MG63 (cell line): ENCODE measurements at regions not wholly inside any gene's neighbourhood (a gene's known extent, or its start where the extent isn't known, plus 50 kb on each side); places are given as distances from the start of the nearest gene placed in this dataset.
A peak's percentile ranks its signal among the peaks of the same experiment; 100 is the strongest.

Experiments
- DNase-seq: peaks from one replicate; pipeline ENCODE4 v3.0.0-alpha.2; 2020
- H3K27me3 ChIP-seq: fragments of 250-450 bp; sonication (Bioruptor Pico); 2 replicates; pipeline ENCODE4 v1.5.1; 2020; ENCODE audit warnings: mild to moderate bottlenecking, moderate library complexity
- H3K36me3 ChIP-seq: fragments of 250-450 bp; sonication (Bioruptor Pico); 2 replicates; pipeline ENCODE4 v1.5.1; 2020; ENCODE audit warnings: mild to moderate bottlenecking, moderate library complexity
- H3K4me3 ChIP-seq: fragments of 250-450 bp; sonication (Bioruptor Pico); 2 replicates; pipeline ENCODE4 v1.5.1; 2020; ENCODE audit warnings: mild to moderate bottlenecking, moderate library complexity
- H3K9me3 ChIP-seq: fragments of 250-450 bp; sonication (Bioruptor Pico); 2 replicates; pipeline ENCODE4 v1.5.1; 2020; ENCODE audit warnings: mild to moderate bottlenecking, moderate library complexity

GRCh38 chr2:14511541-14511940 is 121.0 kb upstream of the LRATD1 start:
- Histone ChIP-seq H3K27me3 (no peaks in the 10 kb centered on the region), H3K4me3 (no peak overlapping the region), H3K9me3 (peaks cover 2% of the 10 kb centered on the region), H3K36me3 (no peaks in the 10 kb centered on the region)
- no peak for DNase-seq

- no peak for DNase-seq
- no peaks in the 10 kb centered on the region for H3K36me3 ChIP-seq
- no peak overlapping the region for H3K4me3 ChIP-seq
- no peaks in the 10 kb centered on the region for H3K27me3 ChIP-seq
- H3K9me3 ChIP-seq = peaks cover 2% of the 10 kb centered on the region
Observed at GRCh38 chr2:14513903-14514302, 118.6 kb upstream of the LRATD1 start.

GRCh38 chr2:14516844-14517243 is 115.7 kb upstream of the LRATD1 start:
- no peaks in the 10 kb centered on the region for H3K27me3 ChIP-seq
- no peaks in the 10 kb centered on the region; the same call in 1 of the 2 replicates for H3K9me3 ChIP-seq
- no peak overlapping the region for H3K4me3 ChIP-seq
- no peaks in the 10 kb centered on the region for H3K36me3 ChIP-seq
- DNase-seq = peak; percentile 43

GRCh38 chr2:14517731-14518130 is 114.8 kb upstream of the LRATD1 start:
- DNase-seq = no peak
- Histone ChIP-seq H3K36me3 (no peaks in the 10 kb centered on the region), H3K9me3 (no peaks in the 10 kb centered on the region; the same call in 1 of the 2 replicates)

GRCh38 chr2:14520385-14520945 is 112.1 kb upstream of the LRATD1 start:
- H3K4me3 ChIP-seq = no peak overlapping the region
- H3K36me3 ChIP-seq = no peaks in the 10 kb centered on the region
- no peaks in the 10 kb centered on the region for H3K9me3 ChIP-seq
- no peaks in the 10 kb centered on the region for H3K27me3 ChIP-seq
- no peak for DNase-seq

More at GRCh38 chr2:14517731-14518130, 114.8 kb upstream of the LRATD1 start:
- no peaks in the 10 kb centered on the region for H3K27me3 ChIP-seq
- no peak overlapping the region for H3K4me3 ChIP-seq

- no peaks in the 10 kb centered on the region for H3K36me3 ChIP-seq
- H3K9me3 ChIP-seq = no peaks in the 10 kb centered on the region
- no peaks in the 10 kb centered on the region for H3K27me3 ChIP-seq
- DNase-seq = no peak
- no peak overlapping the region for H3K4me3 ChIP-seq
Observed at GRCh38 chr2:14524041-14524802, 108.3 kb upstream of the LRATD1 start.

GRCh38 chr2:14524803-14525080 is 107.8 kb upstream of the LRATD1 start:
- Histone ChIP-seq H3K27me3 (no peaks in the 10 kb centered on the region), H3K4me3 (no peak overlapping the region), H3K36me3 (no peaks in the 10 kb centered on the region), H3K9me3 (no peaks in the 10 kb centered on the region)
- DNase-seq = no peak

GRCh38 chr2:14530506-14530905 is 102.0 kb upstream of the LRATD1 start:
- no peak for DNase-seq
- H3K27me3 ChIP-seq = no peaks in the 10 kb centered on the region
- no peak overlapping the region for H3K4me3 ChIP-seq
- H3K36me3 ChIP-seq = no peaks in the 10 kb centered on the region
- no peaks in the 10 kb centered on the region for H3K9me3 ChIP-seq

GRCh38 chr2:14533131-14533757 is 99.3 kb upstream of the LRATD1 start:
- DNase-seq = no peak
- no peak overlapping the region for H3K4me3 ChIP-seq

GRCh38 chr2:14535156-14535555 is 97.4 kb upstream of the LRATD1 start:
- no peaks in the 10 kb centered on the region for H3K27me3 ChIP-seq
- no peak for DNase-seq
- no peak overlapping the region for H3K4me3 ChIP-seq
- no peaks in the 10 kb centered on the region for H3K9me3 ChIP-seq
- no peaks in the 10 kb centered on the region for H3K36me3 ChIP-seq

More at GRCh38 chr2:14533131-14533757, 99.3 kb upstream of the LRATD1 start:
- Histone ChIP-seq H3K9me3 (no peaks in the 10 kb centered on the region), H3K36me3 (no peaks in the 10 kb centered on the region), H3K27me3 (no peaks in the 10 kb centered on the region)

- Histone ChIP-seq H3K9me3 (no peaks in the 10 kb centered on the region), H3K27me3 (no peaks in the 10 kb centered on the region), H3K4me3 (no peak overlapping the region), H3K36me3 (no peaks in the 10 kb centered on the region)
- no peak for DNase-seq
Observed at GRCh38 chr2:14536976-14537375, 95.5 kb upstream of the LRATD1 start.

- no peaks in the 10 kb centered on the region for H3K27me3 ChIP-seq
- H3K36me3 ChIP-seq = no peaks in the 10 kb centered on the region
- no peak for DNase-seq
- no peak overlapping the region for H3K4me3 ChIP-seq
- no peaks in the 10 kb centered on the region for H3K9me3 ChIP-seq
Observed at GRCh38 chr2:14540015-14540414, 92.5 kb upstream of the LRATD1 start.

GRCh38 chr2:14543284-14543683 is 89.2 kb upstream of the LRATD1 start:
- DNase-seq = peak; percentile 13
- Histone ChIP-seq H3K9me3 (no peaks in the 10 kb centered on the region), H3K27me3 (no peaks in the 10 kb centered on the region), H3K4me3 (no peak overlapping the region), H3K36me3 (no peaks in the 10 kb centered on the region)

GRCh38 chr2:14544247-14544646 is 88.3 kb upstream of the LRATD1 start:
- DNase-seq = no peak
- H3K36me3 ChIP-seq = no peaks in the 10 kb centered on the region
- H3K27me3 ChIP-seq = no peaks in the 10 kb centered on the region
- H3K4me3 ChIP-seq = no peak overlapping the region
- no peaks in the 10 kb centered on the region for H3K9me3 ChIP-seq

- DNase-seq = no peak
- H3K27me3 ChIP-seq = no peaks in the 10 kb centered on the region
Observed at GRCh38 chr2:14547830-14548229, 84.7 kb upstream of the LRATD1 start.

GRCh38 chr2:14550658-14551057 is 81.9 kb upstream of the LRATD1 start:
- H3K4me3 ChIP-seq = no peak overlapping the region
- no peaks in the 10 kb centered on the region for H3K36me3 ChIP-seq
- H3K27me3 ChIP-seq = no peaks in the 10 kb centered on the region
- H3K9me3 ChIP-seq = no peaks in the 10 kb centered on the region
- no peak for DNase-seq

More at GRCh38 chr2:14547830-14548229, 84.7 kb upstream of the LRATD1 start:
- H3K4me3 ChIP-seq = no peak overlapping the region
- H3K36me3 ChIP-seq = no peaks in the 10 kb centered on the region
- H3K9me3 ChIP-seq = no peaks in the 10 kb centered on the region

- Histone ChIP-seq H3K27me3 (no peaks in the 10 kb centered on the region), H3K9me3 (no peaks in the 10 kb centered on the region), H3K4me3 (no peak overlapping the region), H3K36me3 (no peaks in the 10 kb centered on the region)
- no peak for DNase-seq
Observed at GRCh38 chr2:14551069-14551468, 81.4 kb upstream of the LRATD1 start.

- H3K27me3 ChIP-seq = no peaks in the 10 kb centered on the region
- H3K9me3 ChIP-seq = no peaks in the 10 kb centered on the region
- DNase-seq = no peak
- no peaks in the 10 kb centered on the region for H3K36me3 ChIP-seq
- H3K4me3 ChIP-seq = no peak overlapping the region
Observed at GRCh38 chr2:14552286-14552685, 80.2 kb upstream of the LRATD1 start.
